DND-41 (cell line): ENCODE measurements at regions not wholly inside any gene's neighbourhood (a gene's known extent, or its start where the extent isn't known, plus 50 kb on each side); places are given as distances from the start of the nearest gene placed in this dataset.

ENCODE experiments used
- CTCF ChIP-seq: IDR thresholded peaks from 2 replicates; pipeline ENCODE4 v1.5.1; 2012; ENCODE audit warnings: borderline replicate concordance, low read length, moderate library complexity, mild to moderate bottlenecking; ENCODE audit not compliant: poor library complexity, severe bottlenecking; ENCODE audit errors: extremely low read depth
- EZH2 ChIP-seq: IDR thresholded peaks from 3 replicates; pipeline ENCODE4 v1.6.1; 2012; ENCODE audit warnings: borderline replicate concordance, low read depth, mild to moderate bottlenecking, moderate library complexity, low read length, inconsistent platforms; ENCODE audit not compliant: severe bottlenecking

GRCh38 chr12:115108129-115109100, 424.4 kb upstream of the TBX3 start:
- TF ChIP-seq CTCF, result no peak
- TF ChIP-seq EZH2, result no peak
